Muscle of leg (tissue), 3 donors: ENCODE measurements at regions not wholly inside any gene's neighbourhood (a gene's known extent, or its start where the extent isn't known, plus 50 kb on each side); places are given as distances from the start of the nearest gene placed in this dataset.
A peak's percentile ranks its signal among the peaks of the same experiment; 100 is the strongest.

Source experiments
- DNase-seq: peaks from one replicate; pipeline ENCODE4 v3.0.0; 2013
- H3K27ac ChIP-seq: one replicate; pipeline ENCODE4 v1.5.1; 2013; ENCODE audit warnings: mild to moderate bottlenecking, low read length, control low read depth
- H3K27me3 ChIP-seq: one replicate; pipeline ENCODE4 v1.6.1; 2013; ENCODE audit warnings: low read length; ENCODE audit not compliant: control insufficient read depth, insufficient read depth
- H3K36me3 ChIP-seq: one replicate; pipeline ENCODE4 v1.6.1; 2013; ENCODE audit warnings: low read length; ENCODE audit not compliant: control insufficient read depth, insufficient read depth
- H3K4me1 ChIP-seq: one replicate; pipeline ENCODE4 v1.6.1; 2013; ENCODE audit warnings: low read length; ENCODE audit not compliant: control insufficient read depth, insufficient read depth
- H3K4me3 ChIP-seq: one replicate; pipeline ENCODE4 v1.5.1; 2013; ENCODE audit warnings: low read length, control low read depth
- H3K9me3 ChIP-seq: replicated peaks from 2 replicates; pipeline ENCODE4 v1.6.1; 2013; ENCODE audit warnings: low read depth, low read length; ENCODE audit not compliant: control insufficient read depth
- WGBS: methylation state at CpG from one replicate; pipeline ENCODE4 v1.1.5; 2013; ENCODE audit warnings: missing lambda C conversion rate; ENCODE audit not compliant: insufficient coverage; 5-methylcytosine and 5-hydroxymethylcytosine counted together

DNA sequence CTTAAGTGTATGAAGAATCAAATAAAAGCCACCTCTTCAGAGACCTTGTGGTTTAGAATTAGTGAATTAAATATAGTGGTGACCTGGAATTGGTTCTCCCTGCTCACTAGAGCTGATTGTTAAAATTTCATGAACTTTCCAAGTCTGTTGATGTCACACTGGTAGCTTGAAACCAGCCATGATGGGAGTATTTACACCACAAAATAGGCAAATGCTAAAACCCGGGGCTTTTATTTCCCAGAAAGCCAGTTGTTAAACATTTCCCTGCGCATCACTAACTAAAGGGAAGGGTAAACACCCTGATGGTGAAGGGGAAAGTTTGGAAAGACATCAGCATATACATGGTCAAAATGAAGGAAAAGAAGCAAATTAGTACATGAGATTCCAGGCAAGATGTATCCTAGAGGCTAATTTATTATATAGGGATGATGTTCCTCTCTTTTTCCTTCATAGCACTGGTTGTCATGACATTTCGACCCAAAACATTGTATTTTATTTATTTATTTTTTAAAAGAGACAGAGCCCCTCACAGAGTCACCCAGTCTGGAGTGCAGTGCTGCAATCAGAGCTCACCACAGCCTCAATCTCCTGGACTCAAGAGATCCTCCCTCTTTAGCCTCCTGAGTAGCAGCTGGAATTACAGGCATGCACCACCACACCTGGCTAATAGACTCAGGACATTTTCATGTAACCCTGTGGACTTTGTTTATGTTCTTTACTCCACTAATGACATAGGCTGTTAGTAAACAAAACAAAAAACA lies 123.2 kb downstream of the RIN2 start:
- Histone ChIP-seq H3K4me1 (peaks cover 4% of the 10 kb centered on the region), H3K4me3 (no peak overlapping the region), H3K9me3 (no peaks in the 10 kb centered on the region), H3K27me3 (no peaks in the 10 kb centered on the region), H3K36me3 (no peaks in the 10 kb centered on the region), H3K27ac (no peak overlapping the region)
- DNase-seq: no peak
- no CpG with 5 or more reads among the region's 3 CpGs for WGBS

- Histone ChIP-seq H3K36me3 (no peaks in the 10 kb centered on the region), H3K9me3 (no peaks in the 10 kb centered on the region), H3K4me3 (no peak overlapping the region), H3K4me1 (peaks cover 9% of the 10 kb centered on the region), H3K27ac (no peak overlapping the region), H3K27me3 (no peaks in the 10 kb centered on the region)
- no peak for DNase-seq
- 67% methylated on average over 1 of the region's 3 CpGs for WGBS
Measured at GRCh38 chr20:19881990-19882389, 123.9 kb downstream of the RIN2 start.

GRCh38 chr20:19882446-19882845 lies 124.4 kb downstream of the RIN2 start:
- no peaks in the 10 kb centered on the region for H3K36me3 ChIP-seq
- no peaks in the 10 kb centered on the region for H3K27me3 ChIP-seq
- peaks cover 14% of the 10 kb centered on the region for H3K4me1 ChIP-seq
- H3K4me3 ChIP-seq: no peak overlapping the region
- no peak for DNase-seq
- WGBS: 89% methylated on average over 2 of the region's 3 CpGs
- no peaks in the 10 kb centered on the region for H3K9me3 ChIP-seq
- no peak overlapping the region for H3K27ac ChIP-seq

- WGBS: 83% methylated on average over 1 of the region's 3 CpGs
- Histone ChIP-seq H3K4me3 (no peak overlapping the region), H3K9me3 (no peaks in the 10 kb centered on the region), H3K4me1 (peaks cover 24% of the 10 kb centered on the region), H3K27ac (no peak overlapping the region), H3K27me3 (no peaks in the 10 kb centered on the region), H3K36me3 (no peaks in the 10 kb centered on the region)
- DNase-seq: no peak
Measured at GRCh38 chr20:19883501-19883900, 125.4 kb downstream of the RIN2 start.

DNA sequence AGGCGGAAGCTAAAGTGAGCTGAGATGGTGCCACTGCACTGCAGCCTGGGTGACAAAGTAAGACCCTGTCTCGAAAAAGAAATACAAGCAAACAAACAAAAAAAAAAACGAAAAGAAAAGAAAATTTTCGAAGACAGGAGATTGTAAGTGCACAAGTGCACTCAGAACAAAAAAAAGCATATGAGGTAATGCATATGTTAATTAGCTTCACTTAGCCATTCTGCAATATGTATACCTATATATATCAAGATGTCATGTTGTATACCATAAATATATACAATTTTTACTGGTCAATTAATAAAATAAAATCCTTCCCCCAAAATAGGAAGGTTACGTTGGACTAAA lies 127.5 kb downstream of the RIN2 start:
- Histone ChIP-seq H3K9me3 (no peaks in the 10 kb centered on the region), H3K36me3 (no peaks in the 10 kb centered on the region), H3K27ac (no peak overlapping the region), H3K4me3 (no peak overlapping the region), H3K4me1 (peaks cover 38% of the 10 kb centered on the region), H3K27me3 (no peaks in the 10 kb centered on the region)
- no peak for DNase-seq
- 100% methylated on average over 1 of the region's 5 CpGs for WGBS

- Histone ChIP-seq H3K4me3 (peak overlapping the region; percentile 11), H3K27ac (peak overlapping the region; percentile 92), H3K9me3 (no peaks in the 10 kb centered on the region), H3K27me3 (no peaks in the 10 kb centered on the region), H3K36me3 (no peaks in the 10 kb centered on the region), H3K4me1 (peaks cover 38% of the 10 kb centered on the region)
- WGBS: 45% methylated on average over 11 of the region's 16 CpGs
- peak; percentile 49 for DNase-seq
Measured at GRCh38 chr20:19885939-19886660, 128.0 kb downstream of the RIN2 start.

DNA sequence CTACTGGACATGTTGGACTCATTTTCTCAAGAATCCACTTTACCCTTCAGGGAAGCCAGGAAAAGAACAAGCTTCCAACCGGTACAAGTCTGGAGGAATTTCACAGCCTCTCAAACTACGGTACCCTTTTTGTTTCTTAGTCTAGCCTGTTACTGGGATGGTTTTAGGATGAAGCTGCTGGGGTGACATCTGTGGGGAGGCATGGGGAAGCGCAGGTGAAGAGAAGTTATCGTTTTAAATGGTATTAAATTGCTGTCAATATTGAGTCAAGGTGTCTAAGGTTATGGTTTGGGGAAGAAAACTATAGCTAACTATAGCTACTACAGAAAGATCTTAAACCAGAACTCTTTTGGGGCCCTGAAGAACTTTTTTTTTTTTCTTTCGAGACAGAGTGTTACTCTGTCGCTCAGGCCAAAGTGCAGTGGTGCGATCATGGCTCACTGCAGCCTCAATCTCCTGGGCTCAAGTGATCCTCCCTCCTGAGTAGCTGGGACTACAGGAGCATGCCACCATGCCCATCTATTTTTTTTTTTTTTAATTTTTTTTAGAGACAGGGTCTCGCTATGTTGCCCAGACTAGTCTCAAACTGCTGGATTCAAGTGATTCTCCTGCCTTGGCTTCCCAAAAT lies 128.7 kb downstream of the RIN2 start:
- Histone ChIP-seq H3K27ac (peak overlapping the region; percentile 92), H3K4me1 (peaks cover 38% of the 10 kb centered on the region)
- 51% methylated on average over 4 of the region's 8 CpGs for WGBS

DNA sequence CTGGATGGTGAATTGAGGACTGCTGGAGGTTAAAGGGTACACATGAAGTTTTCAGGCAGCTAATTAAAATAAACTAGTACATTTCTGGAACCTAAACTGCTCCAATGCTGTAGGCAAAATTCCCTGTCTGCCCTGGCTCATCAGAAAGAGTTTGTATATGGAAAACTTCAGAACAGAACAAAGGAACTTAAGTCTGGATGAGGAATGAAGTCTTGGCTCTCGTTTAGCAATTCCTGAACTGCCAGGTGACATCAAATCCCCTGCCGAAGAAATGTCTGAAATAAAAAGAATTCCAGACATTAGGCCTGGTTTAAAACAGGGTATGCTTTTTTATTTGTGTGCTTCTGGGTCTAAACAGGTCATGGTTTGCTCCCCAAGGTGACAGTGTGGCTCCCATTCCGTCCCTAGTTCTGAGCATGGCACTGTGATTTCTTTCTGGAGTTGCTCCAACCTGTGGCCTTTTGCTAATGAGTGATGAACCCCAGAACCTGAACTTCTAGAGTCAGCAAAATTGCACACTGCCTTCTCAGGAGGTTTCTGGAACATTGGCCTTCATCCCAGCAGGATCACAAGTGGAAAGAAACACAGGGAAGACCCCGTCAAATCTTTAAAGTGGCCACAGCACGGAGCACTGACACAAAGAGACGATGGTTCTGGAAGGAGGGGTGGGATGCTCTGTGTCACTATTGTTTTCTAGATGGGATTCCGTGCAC lies 129.4 kb upstream of the NAA20 start:
- Histone ChIP-seq H3K27me3 (no peaks in the 10 kb centered on the region), H3K27ac (peak overlapping the region; percentile 92), H3K4me3 (peak overlapping the region; percentile 23), H3K4me1 (peaks cover 38% of the 10 kb centered on the region), H3K36me3 (peaks cover 2% of the 10 kb centered on the region), H3K9me3 (peaks cover 2% of the 10 kb centered on the region)
- WGBS: 17% methylated on average over 4 of the region's 7 CpGs
- peak; percentile 80 for DNase-seq

More for the DNA sequence above, 128.7 kb downstream of the RIN2 start:
- no peaks in the 10 kb centered on the region for H3K27me3 ChIP-seq
- peaks cover 2% of the 10 kb centered on the region for H3K36me3 ChIP-seq
- peak overlapping the region; percentile 23 for H3K4me3 ChIP-seq
- H3K9me3 ChIP-seq: peaks cover 2% of the 10 kb centered on the region
- DNase-seq: peak; percentile 82

GRCh38 chr20:19888269-19888671 lies 128.9 kb upstream of the NAA20 start:
- Histone ChIP-seq H3K4me3 (peak overlapping the region; percentile 26), H3K36me3 (peaks cover 5% of the 10 kb centered on the region), H3K9me3 (peaks cover 2% of the 10 kb centered on the region), H3K27ac (peak overlapping the region; percentile 92), H3K27me3 (no peaks in the 10 kb centered on the region), H3K4me1 (peaks cover 38% of the 10 kb centered on the region)
- WGBS: 26% methylated on average over 4 of the region's 8 CpGs
- peak; percentile 55 for DNase-seq
